OCI-LY7 (cell line): ENCODE measurements at regions not wholly inside any gene's neighbourhood (a gene's known extent, or its start where the extent isn't known, plus 50 kb on each side); places are given as distances from the start of the nearest gene placed in this dataset.

Experiments
- CTCF ChIP-seq: fragments of 200-600 bp; sonication (generic); conservative IDR thresholded peaks from 2 replicates; pipeline ENCODE4 v1.5.1; 2014; ENCODE audit warnings: mild to moderate bottlenecking, antibody characterized with exemption, low read length, moderate library complexity, mixed read lengths
- EZH2phosphoT487 ChIP-seq: fragments of 200-600 bp; sonication (generic); IDR thresholded peaks from 2 replicates; pipeline ENCODE4 v1.6.1; 2018; ENCODE audit warnings: low read depth, borderline replicate concordance, mild to moderate bottlenecking, mixed run types, antibody characterized with exemption, low read length, moderate library complexity, mixed read lengths

GRCh38 chr12:79521576-79521975, 169.2 kb downstream of the PAWR start:
- TF ChIP-seq EZH2phosphoT487, result no peak
- no peak for TF ChIP-seq CTCF
